OCI-LY1 (cell line): ENCODE measurements at regions not wholly inside any gene's neighbourhood (a gene's known extent, or its start where the extent isn't known, plus 50 kb on each side); places are given as distances from the start of the nearest gene placed in this dataset.
A peak's percentile ranks its signal among the peaks of the same experiment; 100 is the strongest.

Experiments used
- EZH2 ChIP-seq: fragments of 200-600 bp; sonication (generic), shearing (Covaris generic); IDR thresholded peaks from 2 replicates; pipeline ENCODE4 v1.8.0; 2017; ENCODE audit warnings: borderline replicate concordance, mixed run types, mild to moderate bottlenecking, antibody characterized with exemption, low read length, moderate library complexity, mixed read lengths
- TF ChIP-seq, protein P1 (sequence below): fragments of 200-600 bp; sonication (generic), shearing (Covaris generic); IDR thresholded peaks from 2 replicates; pipeline ENCODE4 v1.5.1; 2017; ENCODE audit warnings: mild to moderate bottlenecking, antibody characterized with exemption, low read length, moderate library complexity, mixed read lengths

DNA sequence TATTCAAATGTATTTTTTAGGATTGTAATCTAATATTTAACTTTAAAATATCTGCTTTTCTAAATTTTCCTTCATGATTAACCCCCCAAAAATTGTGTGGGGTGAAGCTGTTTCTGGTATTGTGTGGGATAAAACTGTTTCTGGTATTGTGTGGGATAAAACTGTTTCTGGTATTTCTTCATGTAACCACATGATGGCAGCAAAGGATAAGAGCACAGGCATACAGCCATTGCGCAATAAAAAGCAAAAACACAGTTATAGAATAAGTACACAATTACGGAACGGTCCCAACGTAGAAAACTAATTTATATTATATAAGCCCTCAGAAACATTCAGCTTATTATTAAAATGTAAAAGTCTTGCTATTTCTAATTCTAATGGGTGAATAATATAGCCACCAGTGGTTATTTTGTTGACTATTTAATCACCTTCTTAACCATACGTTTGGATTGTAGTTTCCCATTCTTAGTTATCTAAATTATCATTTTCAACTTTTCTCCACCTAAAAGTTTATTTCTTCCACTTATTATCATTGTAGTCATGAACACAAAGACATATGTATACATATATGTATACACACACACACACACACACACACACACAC, 333.9 kb upstream of the FSTL5 start:
- TF ChIP-seq, protein P1, sequence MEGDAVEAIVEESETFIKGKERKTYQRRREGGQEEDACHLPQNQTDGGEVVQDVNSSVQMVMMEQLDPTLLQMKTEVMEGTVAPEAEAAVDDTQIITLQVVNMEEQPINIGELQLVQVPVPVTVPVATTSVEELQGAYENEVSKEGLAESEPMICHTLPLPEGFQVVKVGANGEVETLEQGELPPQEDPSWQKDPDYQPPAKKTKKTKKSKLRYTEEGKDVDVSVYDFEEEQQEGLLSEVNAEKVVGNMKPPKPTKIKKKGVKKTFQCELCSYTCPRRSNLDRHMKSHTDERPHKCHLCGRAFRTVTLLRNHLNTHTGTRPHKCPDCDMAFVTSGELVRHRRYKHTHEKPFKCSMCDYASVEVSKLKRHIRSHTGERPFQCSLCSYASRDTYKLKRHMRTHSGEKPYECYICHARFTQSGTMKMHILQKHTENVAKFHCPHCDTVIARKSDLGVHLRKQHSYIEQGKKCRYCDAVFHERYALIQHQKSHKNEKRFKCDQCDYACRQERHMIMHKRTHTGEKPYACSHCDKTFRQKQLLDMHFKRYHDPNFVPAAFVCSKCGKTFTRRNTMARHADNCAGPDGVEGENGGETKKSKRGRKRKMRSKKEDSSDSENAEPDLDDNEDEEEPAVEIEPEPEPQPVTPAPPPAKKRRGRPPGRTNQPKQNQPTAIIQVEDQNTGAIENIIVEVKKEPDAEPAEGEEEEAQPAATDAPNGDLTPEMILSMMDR = peak; percentile 68
- TF ChIP-seq EZH2 = no peak
